Ishikawa (cell line): ENCODE measurements at regions not wholly inside any gene's neighbourhood (a gene's known extent, or its start where the extent isn't known, plus 50 kb on each side); places are given as distances from the start of the nearest gene placed in this dataset.

ENCODE experiments used
- CEBPB ChIP-seq: IDR thresholded peaks from 2 replicates; pipeline ENCODE4 v1.6.1; 2012
- CREB1 ChIP-seq: IDR thresholded peaks from 2 replicates; pipeline ENCODE4 v1.6.1; 2012; ENCODE audit warnings: low read depth
- EP300 ChIP-seq: IDR thresholded peaks from 2 replicates; pipeline ENCODE4 v1.6.1; 2012; ENCODE audit warnings: borderline replicate concordance
- NFIC ChIP-seq: IDR thresholded peaks from 2 replicates; pipeline ENCODE4 v1.6.1; 2012
- RAD21 ChIP-seq: IDR thresholded peaks from 2 replicates; pipeline ENCODE4 v1.6.1; 2012; ENCODE audit warnings: low read depth
- TAF1 ChIP-seq: IDR thresholded peaks from 2 replicates; pipeline ENCODE4 v1.6.1; 2012; ENCODE audit warnings: low read depth, mild to moderate bottlenecking
- YY1 ChIP-seq: IDR thresholded peaks from 2 replicates; pipeline ENCODE4 v1.6.1; 2012; ENCODE audit warnings: low read depth
- ZBTB7A ChIP-seq: IDR thresholded peaks from 2 replicates; pipeline ENCODE4 v1.6.1; 2012; ENCODE audit warnings: low read depth
- TF ChIP-seq, protein P1 (sequence below): IDR thresholded peaks from 2 replicates; pipeline ENCODE4 v1.6.1; 2012; ENCODE audit warnings: low read depth, mild to moderate bottlenecking
- TF ChIP-seq, protein P2 (sequence below): IDR thresholded peaks from 2 replicates; pipeline ENCODE4 v1.6.1; 2012
- TF ChIP-seq, protein P3 (sequence below): IDR thresholded peaks from 2 replicates; pipeline ENCODE4 v1.6.1; 2012

DNA sequence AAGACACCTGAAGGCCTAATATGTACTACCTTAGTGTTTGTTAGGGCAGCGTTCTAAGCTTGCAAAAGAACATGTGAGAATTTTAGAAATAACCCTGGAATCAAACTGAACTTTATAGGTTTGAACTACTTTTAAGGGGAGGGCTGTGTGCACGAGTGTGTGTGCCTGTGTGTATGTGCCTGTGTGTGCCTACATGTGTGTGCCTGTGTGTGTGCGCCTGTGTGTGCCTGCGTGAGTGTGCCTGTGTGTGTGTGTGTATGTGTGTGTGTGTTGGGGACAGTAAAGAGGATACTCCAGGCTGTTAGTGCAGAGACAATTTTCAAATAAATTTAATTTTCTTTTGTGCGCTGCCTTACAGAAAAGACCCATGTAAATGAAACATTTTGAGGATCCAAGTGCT lies 68.1 kb upstream of the WDR11 start:
- TF ChIP-seq EP300: no peak
- no peak for TF ChIP-seq TAF1
- no peak for TF ChIP-seq NFIC
- TF ChIP-seq, protein P1, sequence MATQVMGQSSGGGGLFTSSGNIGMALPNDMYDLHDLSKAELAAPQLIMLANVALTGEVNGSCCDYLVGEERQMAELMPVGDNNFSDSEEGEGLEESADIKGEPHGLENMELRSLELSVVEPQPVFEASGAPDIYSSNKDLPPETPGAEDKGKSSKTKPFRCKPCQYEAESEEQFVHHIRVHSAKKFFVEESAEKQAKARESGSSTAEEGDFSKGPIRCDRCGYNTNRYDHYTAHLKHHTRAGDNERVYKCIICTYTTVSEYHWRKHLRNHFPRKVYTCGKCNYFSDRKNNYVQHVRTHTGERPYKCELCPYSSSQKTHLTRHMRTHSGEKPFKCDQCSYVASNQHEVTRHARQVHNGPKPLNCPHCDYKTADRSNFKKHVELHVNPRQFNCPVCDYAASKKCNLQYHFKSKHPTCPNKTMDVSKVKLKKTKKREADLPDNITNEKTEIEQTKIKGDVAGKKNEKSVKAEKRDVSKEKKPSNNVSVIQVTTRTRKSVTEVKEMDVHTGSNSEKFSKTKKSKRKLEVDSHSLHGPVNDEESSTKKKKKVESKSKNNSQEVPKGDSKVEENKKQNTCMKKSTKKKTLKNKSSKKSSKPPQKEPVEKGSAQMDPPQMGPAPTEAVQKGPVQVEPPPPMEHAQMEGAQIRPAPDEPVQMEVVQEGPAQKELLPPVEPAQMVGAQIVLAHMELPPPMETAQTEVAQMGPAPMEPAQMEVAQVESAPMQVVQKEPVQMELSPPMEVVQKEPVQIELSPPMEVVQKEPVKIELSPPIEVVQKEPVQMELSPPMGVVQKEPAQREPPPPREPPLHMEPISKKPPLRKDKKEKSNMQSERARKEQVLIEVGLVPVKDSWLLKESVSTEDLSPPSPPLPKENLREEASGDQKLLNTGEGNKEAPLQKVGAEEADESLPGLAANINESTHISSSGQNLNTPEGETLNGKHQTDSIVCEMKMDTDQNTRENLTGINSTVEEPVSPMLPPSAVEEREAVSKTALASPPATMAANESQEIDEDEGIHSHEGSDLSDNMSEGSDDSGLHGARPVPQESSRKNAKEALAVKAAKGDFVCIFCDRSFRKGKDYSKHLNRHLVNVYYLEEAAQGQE: no peak
- TF ChIP-seq CREB1: no peak
- no peak for TF ChIP-seq CEBPB
- no peak for TF ChIP-seq ZBTB7A
- TF ChIP-seq YY1: no peak
- TF ChIP-seq RAD21: no peak
- TF ChIP-seq, protein P2, sequence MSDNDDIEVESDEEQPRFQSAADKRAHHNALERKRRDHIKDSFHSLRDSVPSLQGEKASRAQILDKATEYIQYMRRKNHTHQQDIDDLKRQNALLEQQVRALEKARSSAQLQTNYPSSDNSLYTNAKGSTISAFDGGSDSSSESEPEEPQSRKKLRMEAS: no peak
- TF ChIP-seq, protein P3, sequence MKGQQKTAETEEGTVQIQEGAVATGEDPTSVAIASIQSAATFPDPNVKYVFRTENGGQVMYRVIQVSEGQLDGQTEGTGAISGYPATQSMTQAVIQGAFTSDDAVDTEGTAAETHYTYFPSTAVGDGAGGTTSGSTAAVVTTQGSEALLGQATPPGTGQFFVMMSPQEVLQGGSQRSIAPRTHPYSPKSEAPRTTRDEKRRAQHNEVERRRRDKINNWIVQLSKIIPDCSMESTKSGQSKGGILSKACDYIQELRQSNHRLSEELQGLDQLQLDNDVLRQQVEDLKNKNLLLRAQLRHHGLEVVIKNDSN: no peak
